ENCODE measurements at regions not wholly inside any gene's neighbourhood (a gene's known extent, or its start where the extent isn't known, plus 50 kb on each side); places are given as distances from the start of the nearest gene placed in this dataset.

DNA sequence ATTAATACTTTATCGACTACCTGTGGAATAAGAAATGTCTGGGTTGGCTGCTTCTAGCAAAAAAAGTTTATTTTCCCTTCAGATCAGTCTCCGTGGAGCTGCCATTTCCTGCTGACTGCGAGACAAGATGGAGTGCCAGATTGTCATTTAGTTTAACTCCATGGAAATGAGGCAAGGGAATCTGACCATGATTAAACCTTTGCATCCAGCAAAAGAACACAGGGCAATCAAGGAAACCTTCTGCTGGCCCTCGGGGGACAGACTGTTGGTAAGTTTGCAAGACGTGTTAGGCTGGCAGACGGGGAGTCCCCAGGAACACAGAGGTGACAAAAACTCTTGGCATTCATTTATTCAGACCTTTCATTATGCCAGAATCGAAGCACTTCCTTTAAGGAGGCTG, 52.2 kb upstream of the SPACA1 start:
- H3K79me2 ChIP-seq (replicated peaks; ENCODE audit: insufficient read depth, low read length): no peaks in the 10 kb centered on the region
- no peak overlapping the region for H3K27ac ChIP-seq (ENCODE audit: low read length)
- no peaks in the 10 kb centered on the region for H4K20me1 ChIP-seq (ENCODE audit: insufficient read depth)
- H3K9me3 ChIP-seq (ENCODE audit: low read length): no peaks in the 10 kb centered on the region
- H3F3A ChIP-seq (ENCODE audit: insufficient read depth, low read length, poor library complexity, severe bottlenecking): no peaks in the 10 kb centered on the region
- H3K4me3 ChIP-seq (ENCODE audit: low read length): no peak overlapping the region
- H3K27me3 ChIP-seq (ENCODE audit: insufficient read depth, low read depth, low read length): no peaks in the 10 kb centered on the region
- no peak overlapping the region for H3K4me2 ChIP-seq (ENCODE audit: low read length)
- no peak overlapping the region for H3K9ac ChIP-seq (ENCODE audit: low read length)
- no peaks in the 10 kb centered on the region for H3K9me2 ChIP-seq (ENCODE audit: insufficient read depth, low read length)
- H2AFZ ChIP-seq (ENCODE audit: low read depth, low read length): no peak overlapping the region
- no peak for TF ChIP-seq MXI1 (conservative IDR thresholded peaks at IDR 0.05; ENCODE audit: poor library complexity, severe bottlenecking)
- no peaks in the 10 kb centered on the region for H3K36me3 ChIP-seq (ENCODE audit: insufficient read depth, low read length)

DNA sequence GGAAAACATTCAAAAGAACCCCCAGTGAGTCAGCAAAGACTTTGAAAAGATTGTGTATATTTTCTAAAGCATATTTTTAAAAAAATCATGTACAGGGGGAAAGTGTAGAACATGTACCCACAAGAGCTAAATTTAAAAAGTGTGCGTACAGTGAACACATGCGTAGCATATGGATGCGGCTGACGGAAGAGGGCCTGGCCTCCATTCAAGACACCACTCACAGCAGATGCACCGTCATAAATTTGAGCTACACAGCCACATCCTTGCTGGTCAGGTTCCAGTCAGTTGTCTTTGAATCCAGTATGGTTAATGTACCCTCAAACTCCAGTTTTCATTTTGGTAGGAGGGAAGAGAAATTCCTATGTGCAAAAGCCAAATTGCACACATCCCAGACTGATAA, 54.3 kb upstream of the SPACA1 start:
- no peaks in the 10 kb centered on the region for H3F3A ChIP-seq (ENCODE audit: insufficient read depth, low read length, poor library complexity, severe bottlenecking)
- H3K4me2 ChIP-seq (ENCODE audit: low read length): no peak overlapping the region
- H3K27ac ChIP-seq (ENCODE audit: low read length): no peak overlapping the region
- H2AFZ ChIP-seq (ENCODE audit: low read depth, low read length): no peak overlapping the region
- no peaks in the 10 kb centered on the region for H3K9me2 ChIP-seq (ENCODE audit: insufficient read depth, low read length)
- H4K20me1 ChIP-seq (ENCODE audit: insufficient read depth): no peaks in the 10 kb centered on the region
- H3K4me3 ChIP-seq (ENCODE audit: low read length): no peak overlapping the region
- H3K9ac ChIP-seq (ENCODE audit: low read length): no peak overlapping the region
- H3K36me3 ChIP-seq (ENCODE audit: insufficient read depth, low read length): no peaks in the 10 kb centered on the region
- TF ChIP-seq MXI1 (conservative IDR thresholded peaks at IDR 0.05; ENCODE audit: poor library complexity, severe bottlenecking) (no peak), TAF1 (IDR thresholded peaks at IDR 0.05; ENCODE audit: low read depth) (no peak), EZH2 (IDR thresholded peaks at IDR 0.05; ENCODE audit: borderline replicate concordance, insufficient read depth, low read length, poor library complexity, severe bottlenecking) (no peak), POLR2AphosphoS5 (IDR thresholded peaks at IDR 0.05) (no peak), SMC3 (conservative IDR thresholded peaks at IDR 0.05; ENCODE audit: poor library complexity) (no peak), EP300 (conservative IDR thresholded peaks at IDR 0.05; ENCODE audit: poor library complexity, severe bottlenecking) (no peak), RAD21 (conservative IDR thresholded peaks at IDR 0.05) (no peak)
- TF ChIP-seq, protein P1, sequence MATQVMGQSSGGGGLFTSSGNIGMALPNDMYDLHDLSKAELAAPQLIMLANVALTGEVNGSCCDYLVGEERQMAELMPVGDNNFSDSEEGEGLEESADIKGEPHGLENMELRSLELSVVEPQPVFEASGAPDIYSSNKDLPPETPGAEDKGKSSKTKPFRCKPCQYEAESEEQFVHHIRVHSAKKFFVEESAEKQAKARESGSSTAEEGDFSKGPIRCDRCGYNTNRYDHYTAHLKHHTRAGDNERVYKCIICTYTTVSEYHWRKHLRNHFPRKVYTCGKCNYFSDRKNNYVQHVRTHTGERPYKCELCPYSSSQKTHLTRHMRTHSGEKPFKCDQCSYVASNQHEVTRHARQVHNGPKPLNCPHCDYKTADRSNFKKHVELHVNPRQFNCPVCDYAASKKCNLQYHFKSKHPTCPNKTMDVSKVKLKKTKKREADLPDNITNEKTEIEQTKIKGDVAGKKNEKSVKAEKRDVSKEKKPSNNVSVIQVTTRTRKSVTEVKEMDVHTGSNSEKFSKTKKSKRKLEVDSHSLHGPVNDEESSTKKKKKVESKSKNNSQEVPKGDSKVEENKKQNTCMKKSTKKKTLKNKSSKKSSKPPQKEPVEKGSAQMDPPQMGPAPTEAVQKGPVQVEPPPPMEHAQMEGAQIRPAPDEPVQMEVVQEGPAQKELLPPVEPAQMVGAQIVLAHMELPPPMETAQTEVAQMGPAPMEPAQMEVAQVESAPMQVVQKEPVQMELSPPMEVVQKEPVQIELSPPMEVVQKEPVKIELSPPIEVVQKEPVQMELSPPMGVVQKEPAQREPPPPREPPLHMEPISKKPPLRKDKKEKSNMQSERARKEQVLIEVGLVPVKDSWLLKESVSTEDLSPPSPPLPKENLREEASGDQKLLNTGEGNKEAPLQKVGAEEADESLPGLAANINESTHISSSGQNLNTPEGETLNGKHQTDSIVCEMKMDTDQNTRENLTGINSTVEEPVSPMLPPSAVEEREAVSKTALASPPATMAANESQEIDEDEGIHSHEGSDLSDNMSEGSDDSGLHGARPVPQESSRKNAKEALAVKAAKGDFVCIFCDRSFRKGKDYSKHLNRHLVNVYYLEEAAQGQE (IDR thresholded peaks at IDR 0.05; ENCODE audit: borderline replicate concordance): no peak
- TF ChIP-seq, protein P2, sequence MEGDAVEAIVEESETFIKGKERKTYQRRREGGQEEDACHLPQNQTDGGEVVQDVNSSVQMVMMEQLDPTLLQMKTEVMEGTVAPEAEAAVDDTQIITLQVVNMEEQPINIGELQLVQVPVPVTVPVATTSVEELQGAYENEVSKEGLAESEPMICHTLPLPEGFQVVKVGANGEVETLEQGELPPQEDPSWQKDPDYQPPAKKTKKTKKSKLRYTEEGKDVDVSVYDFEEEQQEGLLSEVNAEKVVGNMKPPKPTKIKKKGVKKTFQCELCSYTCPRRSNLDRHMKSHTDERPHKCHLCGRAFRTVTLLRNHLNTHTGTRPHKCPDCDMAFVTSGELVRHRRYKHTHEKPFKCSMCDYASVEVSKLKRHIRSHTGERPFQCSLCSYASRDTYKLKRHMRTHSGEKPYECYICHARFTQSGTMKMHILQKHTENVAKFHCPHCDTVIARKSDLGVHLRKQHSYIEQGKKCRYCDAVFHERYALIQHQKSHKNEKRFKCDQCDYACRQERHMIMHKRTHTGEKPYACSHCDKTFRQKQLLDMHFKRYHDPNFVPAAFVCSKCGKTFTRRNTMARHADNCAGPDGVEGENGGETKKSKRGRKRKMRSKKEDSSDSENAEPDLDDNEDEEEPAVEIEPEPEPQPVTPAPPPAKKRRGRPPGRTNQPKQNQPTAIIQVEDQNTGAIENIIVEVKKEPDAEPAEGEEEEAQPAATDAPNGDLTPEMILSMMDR (IDR thresholded peaks at IDR 0.05; ENCODE audit: poor library complexity, severe bottlenecking): no peak
- H3K9me3 ChIP-seq (ENCODE audit: low read length): no peaks in the 10 kb centered on the region
- H3K27me3 ChIP-seq (ENCODE audit: insufficient read depth, low read depth, low read length): no peaks in the 10 kb centered on the region
- no peaks in the 10 kb centered on the region for H3K79me2 ChIP-seq (replicated peaks; ENCODE audit: insufficient read depth, low read length)

DNA sequence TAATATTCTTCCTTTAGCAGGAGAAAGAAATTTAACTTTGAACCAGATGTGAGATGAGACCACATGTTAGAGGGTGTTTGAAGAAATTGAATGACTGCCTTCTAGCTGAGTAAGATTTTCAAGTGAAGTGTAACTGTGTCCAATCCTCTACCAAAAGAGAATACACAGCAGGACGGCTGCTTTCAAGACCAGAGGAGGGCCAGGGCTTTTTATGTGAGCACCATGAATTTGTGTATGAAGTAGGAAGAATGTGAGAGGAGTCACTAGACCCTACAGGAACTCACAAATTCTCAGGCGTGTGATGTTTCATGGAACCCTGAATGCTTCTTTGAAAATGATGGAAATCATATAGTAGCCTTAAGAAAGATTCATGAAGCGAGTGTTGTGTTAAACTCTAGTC, 56.8 kb upstream of the SPACA1 start:
- Histone ChIP-seq H3K9ac (ENCODE audit: low read length) (no peak overlapping the region), H2AFZ (ENCODE audit: low read depth, low read length) (no peak overlapping the region), H3K36me3 (ENCODE audit: insufficient read depth, low read length) (no peaks in the 10 kb centered on the region), H3K27me3 (ENCODE audit: insufficient read depth, low read depth, low read length) (no peaks in the 10 kb centered on the region), H3F3A (ENCODE audit: insufficient read depth, low read length, poor library complexity, severe bottlenecking) (no peaks in the 10 kb centered on the region), H4K20me1 (ENCODE audit: insufficient read depth) (no peaks in the 10 kb centered on the region), H3K9me3 (ENCODE audit: low read length) (no peaks in the 10 kb centered on the region), H3K4me2 (ENCODE audit: low read length) (no peak overlapping the region), H3K4me3 (ENCODE audit: low read length) (no peak overlapping the region), H3K9me2 (ENCODE audit: insufficient read depth, low read length) (no peaks in the 10 kb centered on the region), H3K79me2 (replicated peaks; ENCODE audit: insufficient read depth, low read length) (no peaks in the 10 kb centered on the region), H3K27ac (ENCODE audit: low read length) (no peak overlapping the region)
- TF ChIP-seq, protein P2 (IDR thresholded peaks at IDR 0.05; ENCODE audit: poor library complexity, severe bottlenecking): no peak
- TF ChIP-seq RAD21 (conservative IDR thresholded peaks at IDR 0.05) (no peak), EZH2 (IDR thresholded peaks at IDR 0.05; ENCODE audit: borderline replicate concordance, insufficient read depth, low read length, poor library complexity, severe bottlenecking) (no peak), EP300 (conservative IDR thresholded peaks at IDR 0.05; ENCODE audit: poor library complexity, severe bottlenecking) (no peak), POLR2AphosphoS5 (IDR thresholded peaks at IDR 0.05) (no peak), MXI1 (conservative IDR thresholded peaks at IDR 0.05; ENCODE audit: poor library complexity, severe bottlenecking) (no peak), TAF1 (IDR thresholded peaks at IDR 0.05; ENCODE audit: low read depth) (no peak), SMC3 (conservative IDR thresholded peaks at IDR 0.05; ENCODE audit: poor library complexity) (no peak)
- TF ChIP-seq, protein P1 (IDR thresholded peaks at IDR 0.05; ENCODE audit: borderline replicate concordance): no peak

Data from neural cell (in vitro differentiated cells).